ENCODE measurements at regions not wholly inside any gene's neighbourhood (a gene's known extent, or its start where the extent isn't known, plus 50 kb on each side); places are given as distances from the start of the nearest gene placed in this dataset.

GRCh38 chr4:23238848-23239247, 546.1 kb downstream of the GBA3 start (continued):
- TF ChIP-seq HMGXB4 (CRISPR knock-in tag; IDR thresholded peaks at IDR 0.05; ENCODE audit: borderline replicate concordance in 1 of 2, low read depth in 1 of 2) (no peak), ZNF414 (CRISPR knock-in tag; IDR thresholded peaks at IDR 0.05) (no peak), CCAR2 (optimal IDR thresholded peaks at IDR 0.05; ENCODE audit: low read depth, low read length) (no peak), ZNF260 (CRISPR knock-in tag; IDR thresholded peaks at IDR 0.05; ENCODE audit: borderline replicate concordance, low read depth) (no peak), GLMP (CRISPR knock-in tag; IDR thresholded peaks at IDR 0.05; ENCODE audit: borderline replicate concordance) (no peak), HNRNPUL1 (IDR thresholded peaks at IDR 0.05; ENCODE audit: low read depth, low read length) (no peak), CSRNP1 (CRISPR knock-in tag; IDR thresholded peaks at IDR 0.05) (no peak), HOXD1 (CRISPR knock-in tag; IDR thresholded peaks at IDR 0.05) (no peak), NFATC3 (CRISPR knock-in tag; IDR thresholded peaks at IDR 0.05) (no peak), MIXL1 (CRISPR knock-in tag; IDR thresholded peaks at IDR 0.05) (no peak)
- TF ChIP-seq, protein P1, sequence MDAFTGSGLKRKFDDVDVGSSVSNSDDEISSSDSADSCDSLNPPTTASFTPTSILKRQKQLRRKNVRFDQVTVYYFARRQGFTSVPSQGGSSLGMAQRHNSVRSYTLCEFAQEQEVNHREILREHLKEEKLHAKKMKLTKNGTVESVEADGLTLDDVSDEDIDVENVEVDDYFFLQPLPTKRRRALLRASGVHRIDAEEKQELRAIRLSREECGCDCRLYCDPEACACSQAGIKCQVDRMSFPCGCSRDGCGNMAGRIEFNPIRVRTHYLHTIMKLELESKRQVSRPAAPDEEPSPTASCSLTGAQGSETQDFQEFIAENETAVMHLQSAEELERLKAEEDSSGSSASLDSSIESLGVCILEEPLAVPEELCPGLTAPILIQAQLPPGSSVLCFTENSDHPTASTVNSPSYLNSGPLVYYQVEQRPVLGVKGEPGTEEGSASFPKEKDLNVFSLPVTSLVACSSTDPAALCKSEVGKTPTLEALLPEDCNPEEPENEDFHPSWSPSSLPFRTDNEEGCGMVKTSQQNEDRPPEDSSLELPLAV (CRISPR knock-in tag; conservative IDR thresholded peaks at IDR 0.05; ENCODE audit: low read depth) = no peak
- TF ChIP-seq, protein P2, sequence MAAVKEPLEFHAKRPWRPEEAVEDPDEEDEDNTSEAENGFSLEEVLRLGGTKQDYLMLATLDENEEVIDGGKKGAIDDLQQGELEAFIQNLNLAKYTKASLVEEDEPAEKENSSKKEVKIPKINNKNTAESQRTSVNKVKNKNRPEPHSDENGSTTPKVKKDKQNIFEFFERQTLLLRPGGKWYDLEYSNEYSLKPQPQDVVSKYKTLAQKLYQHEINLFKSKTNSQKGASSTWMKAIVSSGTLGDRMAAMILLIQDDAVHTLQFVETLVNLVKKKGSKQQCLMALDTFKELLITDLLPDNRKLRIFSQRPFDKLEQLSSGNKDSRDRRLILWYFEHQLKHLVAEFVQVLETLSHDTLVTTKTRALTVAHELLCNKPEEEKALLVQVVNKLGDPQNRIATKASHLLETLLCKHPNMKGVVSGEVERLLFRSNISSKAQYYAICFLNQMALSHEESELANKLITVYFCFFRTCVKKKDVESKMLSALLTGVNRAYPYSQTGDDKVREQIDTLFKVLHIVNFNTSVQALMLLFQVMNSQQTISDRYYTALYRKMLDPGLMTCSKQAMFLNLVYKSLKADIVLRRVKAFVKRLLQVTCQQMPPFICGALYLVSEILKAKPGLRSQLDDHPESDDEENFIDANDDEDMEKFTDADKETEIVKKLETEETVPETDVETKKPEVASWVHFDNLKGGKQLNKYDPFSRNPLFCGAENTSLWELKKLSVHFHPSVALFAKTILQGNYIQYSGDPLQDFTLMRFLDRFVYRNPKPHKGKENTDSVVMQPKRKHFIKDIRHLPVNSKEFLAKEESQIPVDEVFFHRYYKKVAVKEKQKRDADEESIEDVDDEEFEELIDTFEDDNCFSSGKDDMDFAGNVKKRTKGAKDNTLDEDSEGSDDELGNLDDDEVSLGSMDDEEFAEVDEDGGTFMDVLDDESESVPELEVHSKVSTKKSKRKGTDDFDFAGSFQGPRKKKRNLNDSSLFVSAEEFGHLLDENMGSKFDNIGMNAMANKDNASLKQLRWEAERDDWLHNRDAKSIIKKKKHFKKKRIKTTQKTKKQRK (IDR thresholded peaks at IDR 0.05; ENCODE audit: low read length) = no peak

All from HepG2 (cell line).